GM12865 (cell line): ENCODE measurements at regions not wholly inside any gene's neighbourhood (a gene's known extent, or its start where the extent isn't known, plus 50 kb on each side); places are given as distances from the start of the nearest gene placed in this dataset.

Experiments used
- DNase-seq: peaks from one replicate; pipeline ENCODE4 v3.0.0; 2010; ENCODE audit warnings: low read depth
- H3K4me3 ChIP-seq: 2 replicates; pipeline ENCODE4 v1.5.1; 2011; ENCODE audit warnings: mild to moderate bottlenecking, low read depth, low read length, control low read depth
- CTCF ChIP-seq: IDR thresholded peaks from 2 replicates; pipeline ENCODE4 v1.5.1; 2011; ENCODE audit warnings: low read length, control low read depth, low read depth, inconsistent platforms; ENCODE audit not compliant: insufficient read depth; ENCODE audit errors: missing control alignments

- no peak overlapping the region for H3K4me3 ChIP-seq
- TF ChIP-seq CTCF: no peak
- no peak for DNase-seq
Measured at GRCh38 chr5:124869426-124870033, 123.1 kb upstream of the ZNF608 start.

- TF ChIP-seq CTCF: no peak
- no peak overlapping the region for H3K4me3 ChIP-seq
- DNase-seq: no peak
Measured at GRCh38 chr5:124870070-124870469, 123.6 kb upstream of the ZNF608 start.

- H3K4me3 ChIP-seq: no peak overlapping the region
- TF ChIP-seq CTCF: no peak
- no peak for DNase-seq
Measured at GRCh38 chr5:124871303-124871702, 124.9 kb upstream of the ZNF608 start.

DNA sequence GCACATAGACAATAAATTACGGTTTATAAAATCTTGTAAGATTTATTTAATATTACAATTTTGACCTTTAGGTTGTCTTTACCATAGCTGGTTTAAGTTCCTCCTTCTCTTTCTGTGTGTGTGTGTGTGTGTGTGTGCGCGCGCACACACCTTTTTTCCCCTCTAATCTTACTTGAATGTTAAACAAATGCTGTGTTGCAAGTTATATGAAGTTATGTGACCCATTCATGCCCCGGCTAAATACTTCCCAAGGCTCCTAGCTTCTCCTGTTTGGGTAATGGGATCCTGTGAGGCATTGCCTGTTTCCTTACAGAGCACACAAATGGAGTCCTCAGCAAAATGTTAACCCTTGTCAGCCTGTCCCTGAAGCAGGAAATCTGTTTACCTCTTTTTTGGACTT is 125.6 kb upstream of the ZNF608 start:
- H3K4me3 ChIP-seq: no peak overlapping the region

GRCh38 chr5:124872615-124873014 is 126.2 kb upstream of the ZNF608 start:
- no peak for TF ChIP-seq CTCF
- DNase-seq: no peak
- H3K4me3 ChIP-seq: no peak overlapping the region

More for the DNA sequence above, 125.6 kb upstream of the ZNF608 start:
- DNase-seq: no peak
- no peak for TF ChIP-seq CTCF

GRCh38 chr5:124873188-124873587 is 126.7 kb upstream of the ZNF608 start:
- DNase-seq: no peak
- no peak overlapping the region for H3K4me3 ChIP-seq
- TF ChIP-seq CTCF: no peak

- TF ChIP-seq CTCF: no peak
- DNase-seq: no peak
- no peak overlapping the region for H3K4me3 ChIP-seq
Measured at GRCh38 chr5:124873713-124874112, 127.3 kb upstream of the ZNF608 start.
